NCI-H1092 (cell line): ENCODE measurements at regions not wholly inside any gene's neighbourhood (a gene's known extent, or its start where the extent isn't known, plus 50 kb on each side); places are given as distances from the start of the nearest gene placed in this dataset.

Source experiments
- DNase-seq: peaks from one replicate; lab custom pipeline; 2025; lab: John Stamatoyannopoulos, UW

GRCh38 chr14:98118749-98119148 lies 1153.2 kb downstream of the BCL11B start:
- no peak for DNase-seq

- no peak for DNase-seq
These were observed 1152.3 kb downstream of the BCL11B start for GRCh38 chr14:98119739-98120138.

GRCh38 chr14:98120831-98121464 lies 1151.0 kb downstream of the BCL11B start:
- DNase-seq: no peak

- DNase-seq: no peak
These were observed 1149.5 kb downstream of the BCL11B start for GRCh38 chr14:98122527-98122926.

- DNase-seq: no peak
These were observed 1141.3 kb downstream of the BCL11B start for GRCh38 chr14:98130691-98131090.

- DNase-seq: no peak
These were observed 1140.6 kb downstream of the BCL11B start for GRCh38 chr14:98131406-98131805.

GRCh38 chr14:98133806-98134205 lies 1138.2 kb downstream of the BCL11B start:
- no peak for DNase-seq

GRCh38 chr14:98136012-98136789 lies 1135.8 kb downstream of the BCL11B start:
- DNase-seq: no peak

- peak; percentile 21 for DNase-seq
These were observed 1134.6 kb downstream of the BCL11B start for GRCh38 chr14:98137131-98138025.

GRCh38 chr14:98138666-98139065 lies 1133.3 kb downstream of the BCL11B start:
- DNase-seq: no peak

GRCh38 chr14:98140862-98141530 lies 1131.0 kb downstream of the BCL11B start:
- DNase-seq: no peak

GRCh38 chr14:98143566-98143965 lies 1128.4 kb downstream of the BCL11B start:
- no peak for DNase-seq

GRCh38 chr14:98144964-98145363 lies 1127.0 kb downstream of the BCL11B start:
- DNase-seq: no peak

- DNase-seq: no peak
These were observed 1125.6 kb downstream of the BCL11B start for GRCh38 chr14:98146416-98146815.

GRCh38 chr14:98154254-98154653 lies 1117.7 kb downstream of the BCL11B start:
- no peak for DNase-seq

- no peak for DNase-seq
These were observed 1115.6 kb downstream of the BCL11B start for GRCh38 chr14:98156411-98156810.

GRCh38 chr14:98160901-98161300 lies 1111.1 kb downstream of the BCL11B start:
- no peak for DNase-seq

GRCh38 chr14:98161356-98161755 lies 1110.6 kb downstream of the BCL11B start:
- DNase-seq: no peak

GRCh38 chr14:98162856-98163805 lies 1108.9 kb downstream of the BCL11B start:
- no peak for DNase-seq

- no peak for DNase-seq
These were observed 1108.1 kb downstream of the BCL11B start for GRCh38 chr14:98163873-98164272.

- no peak for DNase-seq
These were observed 1106.0 kb downstream of the BCL11B start for GRCh38 chr14:98165976-98166375.
